WTC11 (cell line): ENCODE measurements at regions not wholly inside any gene's neighbourhood (a gene's known extent, or its start where the extent isn't known, plus 50 kb on each side); places are given as distances from the start of the nearest gene placed in this dataset.

Experiments
- TCF7 ChIP-seq: sonication (generic); formaldehyde crosslinking; IDR thresholded peaks from 2 replicates; pipeline ENCODE4 v1.8.0; 2022; ENCODE audit warnings: mild to moderate bottlenecking, low read depth, missing genetic modification reagents, moderate library complexity
- ZNF121 ChIP-seq: sonication (generic); formaldehyde crosslinking; IDR thresholded peaks from 2 replicates; pipeline ENCODE4 v1.8.0; 2023; ENCODE audit warnings: missing genetic modification reagents
- ZNF219 ChIP-seq: sonication (generic); formaldehyde crosslinking; IDR thresholded peaks from 2 replicates; pipeline ENCODE4 v1.8.0; 2023; ENCODE audit warnings: missing genetic modification reagents, mild to moderate bottlenecking, borderline replicate concordance
- TF ChIP-seq, protein P1 (sequence below): fragments of 200-600 bp; IDR thresholded peaks from 2 replicates; pipeline ENCODE4 v1.8.0; 2022; ENCODE audit warnings: antibody characterized with exemption
- TF ChIP-seq, protein P2 (sequence below): sonication (generic); formaldehyde crosslinking; IDR thresholded peaks from 2 replicates; pipeline ENCODE4 v1.8.0; 2022; ENCODE audit warnings: mild to moderate bottlenecking, missing genetic modification reagents

DNA sequence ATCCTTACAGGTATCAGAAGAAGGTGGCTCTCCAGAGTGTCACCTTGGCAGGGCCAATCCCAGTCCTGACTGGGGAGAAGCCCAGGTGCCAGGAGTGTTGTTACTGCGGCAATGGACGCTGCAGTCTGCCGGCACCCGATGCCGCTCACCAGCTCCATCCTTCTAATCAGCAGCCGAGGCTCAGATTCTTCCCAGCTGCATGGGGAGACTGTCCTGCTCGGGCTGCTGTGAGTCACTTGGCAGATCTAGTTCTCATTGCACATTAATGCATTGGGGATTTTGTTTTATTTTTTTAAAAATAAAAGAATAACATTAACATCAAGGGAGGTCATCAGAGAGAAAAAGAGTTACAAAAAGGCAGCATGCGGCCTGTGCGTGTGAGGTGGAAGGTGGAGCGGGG, 115.8 kb downstream of the MTX3 start:
- TF ChIP-seq, protein P1, sequence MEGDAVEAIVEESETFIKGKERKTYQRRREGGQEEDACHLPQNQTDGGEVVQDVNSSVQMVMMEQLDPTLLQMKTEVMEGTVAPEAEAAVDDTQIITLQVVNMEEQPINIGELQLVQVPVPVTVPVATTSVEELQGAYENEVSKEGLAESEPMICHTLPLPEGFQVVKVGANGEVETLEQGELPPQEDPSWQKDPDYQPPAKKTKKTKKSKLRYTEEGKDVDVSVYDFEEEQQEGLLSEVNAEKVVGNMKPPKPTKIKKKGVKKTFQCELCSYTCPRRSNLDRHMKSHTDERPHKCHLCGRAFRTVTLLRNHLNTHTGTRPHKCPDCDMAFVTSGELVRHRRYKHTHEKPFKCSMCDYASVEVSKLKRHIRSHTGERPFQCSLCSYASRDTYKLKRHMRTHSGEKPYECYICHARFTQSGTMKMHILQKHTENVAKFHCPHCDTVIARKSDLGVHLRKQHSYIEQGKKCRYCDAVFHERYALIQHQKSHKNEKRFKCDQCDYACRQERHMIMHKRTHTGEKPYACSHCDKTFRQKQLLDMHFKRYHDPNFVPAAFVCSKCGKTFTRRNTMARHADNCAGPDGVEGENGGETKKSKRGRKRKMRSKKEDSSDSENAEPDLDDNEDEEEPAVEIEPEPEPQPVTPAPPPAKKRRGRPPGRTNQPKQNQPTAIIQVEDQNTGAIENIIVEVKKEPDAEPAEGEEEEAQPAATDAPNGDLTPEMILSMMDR = no peak
- TF ChIP-seq ZNF121 (CRISPR knock-in tag) (no peak), TCF7 (CRISPR knock-in tag) (no peak), ZNF219 (CRISPR knock-in tag) (no peak)
- TF ChIP-seq, protein P2, sequence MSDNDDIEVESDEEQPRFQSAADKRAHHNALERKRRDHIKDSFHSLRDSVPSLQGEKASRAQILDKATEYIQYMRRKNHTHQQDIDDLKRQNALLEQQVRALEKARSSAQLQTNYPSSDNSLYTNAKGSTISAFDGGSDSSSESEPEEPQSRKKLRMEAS (CRISPR knock-in tag) = no peak
